ENCODE measurements at regions not wholly inside any gene's neighbourhood (a gene's known extent, or its start where the extent isn't known, plus 50 kb on each side); places are given as distances from the start of the nearest gene placed in this dataset.
A peak's percentile ranks its signal among the peaks of the same experiment; 100 is the strongest.

- DNase-seq (ENCODE audit: extremely low read depth in 1 of 11, low read depth in 9 of 11, low spot score in 4 of 11) = no peak
Measured at GRCh38 chr5:69038539-69038938, 55.3 kb upstream of the SLC30A5 start.

GRCh38 chr5:69039829-69040228 is 54.0 kb upstream of the SLC30A5 start:
- no peak for DNase-seq (ENCODE audit: extremely low read depth in 1 of 11, low read depth in 9 of 11, low spot score in 4 of 11)

- no peak for DNase-seq (ENCODE audit: extremely low read depth in 1 of 11, low read depth in 9 of 11, low spot score in 4 of 11)
Measured at GRCh38 chr5:69042500-69042899, 51.3 kb upstream of the SLC30A5 start.

GRCh38 chr5:69042915-69043654 is 50.7 kb upstream of the SLC30A5 start:
- DNase-seq (ENCODE audit: extremely low read depth in 1 of 11, low read depth in 9 of 11, low spot score in 4 of 11) = peak; percentile 74 to 94 (median 90)

- no peak for DNase-seq (ENCODE audit: extremely low read depth in 1 of 11, low read depth in 9 of 11, low spot score in 4 of 11)
Measured at GRCh38 chr5:69043655-69043996, 50.2 kb upstream of the SLC30A5 start.

Data from renal cortex interstitium (tissue), 11 donors.